RWPE1 (cell line): ENCODE measurements at regions not wholly inside any gene's neighbourhood (a gene's known extent, or its start where the extent isn't known, plus 50 kb on each side); places are given as distances from the start of the nearest gene placed in this dataset.
A peak's percentile ranks its signal among the peaks of the same experiment; 100 is the strongest.

Experiments used
- CTCF ChIA-PET: fragments of 350-600 bp; sonication (Branson Sonifier 250); formaldehyde crosslinking; extraction: SDS; loops from one replicate; lab custom pipeline; 2021; lab: Yijun Ruan, JAX
- POLR2A ChIA-PET: fragments of 400-600 bp; formaldehyde crosslinking; extraction: SDS; loops from one replicate; lab custom pipeline; 2020; ENCODE audit warnings: antibody characterized with exemption; ENCODE audit not compliant: low non-redundant PET; lab: Yijun Ruan, JAX
- DNase-seq: peaks from one replicate; pipeline ENCODE4 v3.0.0; 2012; ENCODE audit warnings: low spot score
- H3K27ac ChIP-seq: fragments of 450-650 bp; 2 replicates; pipeline ENCODE4 v1.5.1; 2017
- TF ChIP-seq, protein P1 (sequence below): fragments of 450-650 bp; conservative IDR thresholded peaks from 2 replicates; pipeline ENCODE4 v1.5.1; 2017; ENCODE audit warnings: low read depth, mild to moderate bottlenecking

DNA sequence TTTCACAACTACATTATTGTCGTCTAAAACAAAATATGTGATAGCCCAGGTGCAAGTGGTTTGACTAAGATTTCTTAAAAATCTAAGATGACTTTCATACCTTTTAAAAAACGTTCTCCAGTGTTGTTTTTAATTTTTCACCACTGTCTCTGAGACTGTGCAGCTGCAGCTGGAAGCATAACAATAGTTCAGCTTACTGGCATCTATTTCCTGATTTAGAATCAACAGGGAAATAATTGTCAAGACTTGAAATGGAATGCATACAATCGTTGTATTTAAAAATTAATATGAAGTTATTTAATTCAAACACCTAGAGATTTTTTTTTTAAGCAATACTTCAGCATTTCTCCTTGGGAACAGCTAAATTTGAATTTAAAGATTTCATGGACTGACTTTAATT lies 982.0 kb upstream of the EPHA7 start:
- POLR2A ChIA-PET: no interaction called here
- TF ChIP-seq, protein P1, sequence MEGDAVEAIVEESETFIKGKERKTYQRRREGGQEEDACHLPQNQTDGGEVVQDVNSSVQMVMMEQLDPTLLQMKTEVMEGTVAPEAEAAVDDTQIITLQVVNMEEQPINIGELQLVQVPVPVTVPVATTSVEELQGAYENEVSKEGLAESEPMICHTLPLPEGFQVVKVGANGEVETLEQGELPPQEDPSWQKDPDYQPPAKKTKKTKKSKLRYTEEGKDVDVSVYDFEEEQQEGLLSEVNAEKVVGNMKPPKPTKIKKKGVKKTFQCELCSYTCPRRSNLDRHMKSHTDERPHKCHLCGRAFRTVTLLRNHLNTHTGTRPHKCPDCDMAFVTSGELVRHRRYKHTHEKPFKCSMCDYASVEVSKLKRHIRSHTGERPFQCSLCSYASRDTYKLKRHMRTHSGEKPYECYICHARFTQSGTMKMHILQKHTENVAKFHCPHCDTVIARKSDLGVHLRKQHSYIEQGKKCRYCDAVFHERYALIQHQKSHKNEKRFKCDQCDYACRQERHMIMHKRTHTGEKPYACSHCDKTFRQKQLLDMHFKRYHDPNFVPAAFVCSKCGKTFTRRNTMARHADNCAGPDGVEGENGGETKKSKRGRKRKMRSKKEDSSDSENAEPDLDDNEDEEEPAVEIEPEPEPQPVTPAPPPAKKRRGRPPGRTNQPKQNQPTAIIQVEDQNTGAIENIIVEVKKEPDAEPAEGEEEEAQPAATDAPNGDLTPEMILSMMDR: no peak
- no peak overlapping the region for H3K27ac ChIP-seq
- DNase-seq: no peak
- CTCF ChIA-PET: no interaction called here

DNA sequence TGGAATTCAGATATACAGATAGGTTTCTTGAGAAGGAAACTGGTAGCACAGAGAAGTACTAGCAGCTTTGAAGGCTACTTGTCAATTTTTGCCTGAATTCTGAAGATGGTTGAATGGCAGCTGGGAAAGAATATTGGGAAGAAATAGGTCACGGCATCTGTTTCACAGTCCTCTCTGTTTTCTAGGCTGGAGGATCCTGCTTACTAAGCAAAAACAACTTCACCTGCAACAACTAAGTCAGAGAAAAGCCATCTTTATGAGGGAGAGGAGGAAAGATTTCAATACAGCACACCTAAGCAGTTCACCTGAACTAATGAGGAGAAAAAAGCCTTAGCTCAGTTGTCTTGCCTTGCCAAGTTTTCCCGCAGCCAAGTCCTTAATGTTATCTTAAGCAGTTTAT lies 975.5 kb upstream of the EPHA7 start:
- TF ChIP-seq, protein P1: no peak

DNA sequence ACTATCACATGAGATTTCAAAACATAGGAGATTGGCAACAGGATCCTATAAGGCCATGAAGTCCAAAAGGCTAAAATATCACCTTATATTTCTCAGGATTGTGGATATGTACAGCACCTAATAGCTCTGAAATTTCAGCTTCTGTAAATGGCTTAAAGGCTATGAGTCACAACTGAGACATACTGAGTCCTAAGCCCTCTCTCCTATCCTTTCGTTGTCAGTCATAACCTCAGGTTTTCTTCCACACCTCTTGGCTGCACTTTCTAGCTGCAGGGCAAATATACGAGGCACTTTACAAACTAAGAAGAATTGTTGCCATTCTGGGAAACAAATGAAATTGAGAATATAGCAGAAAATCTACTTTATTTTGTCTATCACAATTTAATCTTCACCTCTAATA lies 969.9 kb upstream of the EPHA7 start:
- POLR2A ChIA-PET: no interaction called here
- CTCF ChIA-PET: no interaction called here

More for the DNA sequence above, 975.5 kb upstream of the EPHA7 start:
- no peak for DNase-seq
- no peak overlapping the region for H3K27ac ChIP-seq
- ChIA-PET POLR2A (no interaction called here), CTCF (no interaction called here)

DNA sequence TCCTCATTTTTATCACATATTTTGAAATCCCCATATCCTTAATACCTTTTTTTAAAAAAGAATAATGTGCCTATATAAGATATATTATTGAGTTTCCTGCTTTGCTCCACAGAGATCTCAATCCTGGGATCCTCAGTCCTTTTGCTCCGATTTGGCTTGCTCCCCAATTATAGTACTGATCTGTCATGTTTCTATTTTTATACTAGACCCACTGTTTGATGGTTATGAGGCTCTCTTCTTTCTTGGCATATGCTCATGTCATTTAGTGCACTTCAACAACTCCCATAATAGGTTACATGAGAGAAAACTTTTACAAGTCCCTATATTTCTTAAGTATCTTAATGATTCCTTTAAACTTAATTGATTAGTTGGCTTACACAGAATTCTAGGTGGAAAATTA lies 958.5 kb upstream of the EPHA7 start:
- CTCF ChIA-PET: no interaction called here
- DNase-seq: no peak
- TF ChIP-seq, protein P1: no peak
- POLR2A ChIA-PET: no interaction called here
- no peak overlapping the region for H3K27ac ChIP-seq

More for the DNA sequence above, 969.9 kb upstream of the EPHA7 start:
- peak; percentile 22 for DNase-seq
- TF ChIP-seq, protein P1: no peak
- H3K27ac ChIP-seq: no peak overlapping the region

DNA sequence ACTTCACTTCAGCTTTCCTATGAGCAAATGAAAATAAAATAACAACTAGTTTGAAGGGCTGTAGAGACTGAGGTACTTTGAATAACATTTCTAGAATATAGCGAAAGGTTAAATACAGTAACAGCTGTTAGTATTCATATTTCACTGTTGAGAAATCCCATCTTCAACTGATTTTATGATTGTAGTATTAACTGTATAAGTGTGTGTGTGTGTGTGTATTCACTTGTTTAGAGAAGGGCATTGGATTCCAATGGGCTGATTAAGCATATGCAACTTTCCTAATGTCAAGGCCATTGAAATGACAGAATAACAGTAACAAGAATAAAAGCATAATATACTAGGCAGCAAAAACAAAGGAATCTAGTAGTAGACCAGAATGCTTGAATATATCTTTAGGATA lies 957.5 kb upstream of the EPHA7 start:
- ChIA-PET CTCF (no interaction called here), POLR2A (no interaction called here)
- DNase-seq: no peak
- TF ChIP-seq, protein P1: no peak
- H3K27ac ChIP-seq: no peak overlapping the region

DNA sequence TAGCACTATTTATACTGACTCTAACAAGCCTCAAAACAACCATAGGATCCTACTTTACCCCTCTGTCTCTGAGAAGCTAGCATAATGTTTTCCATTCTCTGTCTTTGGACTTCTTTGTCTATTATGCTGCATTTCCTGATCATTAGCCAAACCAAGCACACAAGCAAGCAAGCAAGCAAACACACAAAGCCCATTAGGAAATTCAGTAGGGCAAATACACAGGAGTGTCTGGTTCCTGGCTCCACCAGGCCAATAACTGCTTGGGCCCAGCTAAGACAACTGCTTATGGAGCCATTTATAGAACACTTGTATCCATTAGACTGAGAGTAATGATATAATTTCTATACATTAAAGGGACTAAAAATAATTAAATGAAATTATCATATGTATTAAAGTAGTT lies 952.9 kb upstream of the EPHA7 start:
- TF ChIP-seq, protein P1: no peak
- ChIA-PET POLR2A (no interaction called here), CTCF (no interaction called here)
- no peak for DNase-seq
- H3K27ac ChIP-seq: no peak overlapping the region

DNA sequence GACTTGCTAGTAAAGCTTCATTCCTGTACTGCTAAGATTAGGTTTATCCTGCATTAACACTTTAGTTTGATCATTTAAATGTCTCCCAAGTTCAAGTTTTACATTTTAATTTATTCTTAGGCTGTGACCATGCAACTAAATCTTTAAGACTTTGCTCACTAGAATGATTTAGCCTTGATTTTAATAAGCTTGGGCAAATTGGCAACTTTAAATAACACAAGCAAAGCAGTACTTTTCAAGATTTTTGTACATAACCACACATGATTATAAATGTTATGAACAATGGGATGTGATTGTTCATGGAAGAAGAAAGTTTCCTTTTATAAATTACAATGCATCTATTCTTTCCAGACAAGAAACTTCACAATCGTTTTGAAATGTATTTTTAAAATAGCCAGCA lies 948.0 kb upstream of the EPHA7 start:
- TF ChIP-seq, protein P1: no peak
- POLR2A ChIA-PET: no interaction called here
- H3K27ac ChIP-seq: no peak overlapping the region
- CTCF ChIA-PET: interaction anchor here (0.5 kb wide), 1 partner anchor 138 kb away, joined by 4 read pairs; no protein-coding TSS in a partner anchor
- DNase-seq: no peak
